Activated CD4-positive, alpha-beta T cell treated with anti-CD3 and anti-CD28 coated beads for 1 hour (primary cell): ENCODE measurements at regions not wholly inside any gene's neighbourhood (a gene's known extent, or its start where the extent isn't known, plus 50 kb on each side); places are given as distances from the start of the nearest gene placed in this dataset.
"Not testable (repeated sequence)": the region's sequence is repeated elsewhere in the genome, so short reads cannot be mapped to it uniquely, and the experiment has no call there.

ENCODE experiments used
- DNase-seq: peaks from one replicate; pipeline ENCODE4 v3.0.0-alpha.2; 2020

GRCh38 chr17:77290759-77291558, 150.2 kb downstream of the SEC14L1 start:
- not testable (repeated sequence) for DNase-seq

GRCh38 chr17:77291591-77292386, 151.0 kb downstream of the SEC14L1 start:
- DNase-seq, result no peak

GRCh38 chr17:77294761-77295160, 154.0 kb downstream of the SEC14L1 start:
- no peak for DNase-seq

- no peak for DNase-seq
These were observed 154.6 kb downstream of the SEC14L1 start for GRCh38 chr17:77295241-77295853.

GRCh38 chr17:77296769-77297409, 156.1 kb downstream of the SEC14L1 start:
- no peak for DNase-seq

- no peak for DNase-seq
These were observed 157.2 kb downstream of the SEC14L1 start for GRCh38 chr17:77297693-77298666.

GRCh38 chr17:77298811-77299210, 158.0 kb downstream of the SEC14L1 start:
- no peak for DNase-seq

- DNase-seq, result no peak
These were observed 158.7 kb downstream of the SEC14L1 start for GRCh38 chr17:77299256-77300015.

GRCh38 chr17:77300016-77300686, 159.4 kb downstream of the SEC14L1 start:
- DNase-seq, result no peak

GRCh38 chr17:77301694-77302266, 161.0 kb downstream of the SEC14L1 start:
- no peak for DNase-seq

GRCh38 chr17:77302682-77303081, 161.9 kb downstream of the SEC14L1 start:
- no peak for DNase-seq

- DNase-seq, result no peak
These were observed 162.9 kb downstream of the SEC14L1 start for GRCh38 chr17:77303620-77304019.

- no peak for DNase-seq
These were observed 163.4 kb downstream of the SEC14L1 start for GRCh38 chr17:77304051-77304745.

- no peak for DNase-seq
These were observed 164.1 kb downstream of the SEC14L1 start for GRCh38 chr17:77304746-77305473.

- DNase-seq, result no peak
These were observed 165.4 kb downstream of the SEC14L1 start for GRCh38 chr17:77306048-77306789.

GRCh38 chr17:77306790-77307478, 166.2 kb downstream of the SEC14L1 start:
- DNase-seq, result no peak

GRCh38 chr17:77307479-77308198, 166.9 kb downstream of the SEC14L1 start:
- DNase-seq, result no peak
